Nephron (organoid): ENCODE measurements at regions not wholly inside any gene's neighbourhood (a gene's known extent, or its start where the extent isn't known, plus 50 kb on each side); places are given as distances from the start of the nearest gene placed in this dataset.

ENCODE experiments used
- H3K27ac Mint-ChIP-seq, 3 experiments: 2 replicates each; pipeline ENCODE4 v1.8.0; 2020; ENCODE audit warnings: mixed read lengths in 3 of 3, mild to moderate bottlenecking in 2 of 3, moderate library complexity in 1 of 3
- H3K27me3 Mint-ChIP-seq: 2 replicates; pipeline ENCODE4 v1.8.0; 2021; ENCODE audit warnings: low read depth, mild to moderate bottlenecking, moderate library complexity, mixed read lengths
- H3K36me3 Mint-ChIP-seq: 2 replicates; pipeline ENCODE4 v1.8.0; 2020; ENCODE audit warnings: low read depth, mixed read lengths
- H3K4me1 Mint-ChIP-seq: 2 replicates; pipeline ENCODE4 v1.8.0; 2020; ENCODE audit warnings: mixed read lengths
- H3K4me3 Mint-ChIP-seq, 3 experiments: 2 replicates each; pipeline ENCODE4 v1.8.0; 2020; ENCODE audit warnings: mild to moderate bottlenecking in 3 of 3, mixed read lengths in 3 of 3, moderate library complexity in 2 of 3
- H3K9me3 Mint-ChIP-seq: 2 replicates; pipeline ENCODE4 v1.8.0; 2020; ENCODE audit warnings: mixed read lengths
- CTCF ChIP-seq, 3 experiments: fragments of 200-600 bp; sonication (generic); IDR thresholded peaks; one replicate each; pipeline ENCODE4 v1.5.0; 2021; ENCODE audit warnings: antibody characterized with exemption in 3 of 3; ENCODE audit not compliant: unreplicated experiment in 3 of 3

DNA sequence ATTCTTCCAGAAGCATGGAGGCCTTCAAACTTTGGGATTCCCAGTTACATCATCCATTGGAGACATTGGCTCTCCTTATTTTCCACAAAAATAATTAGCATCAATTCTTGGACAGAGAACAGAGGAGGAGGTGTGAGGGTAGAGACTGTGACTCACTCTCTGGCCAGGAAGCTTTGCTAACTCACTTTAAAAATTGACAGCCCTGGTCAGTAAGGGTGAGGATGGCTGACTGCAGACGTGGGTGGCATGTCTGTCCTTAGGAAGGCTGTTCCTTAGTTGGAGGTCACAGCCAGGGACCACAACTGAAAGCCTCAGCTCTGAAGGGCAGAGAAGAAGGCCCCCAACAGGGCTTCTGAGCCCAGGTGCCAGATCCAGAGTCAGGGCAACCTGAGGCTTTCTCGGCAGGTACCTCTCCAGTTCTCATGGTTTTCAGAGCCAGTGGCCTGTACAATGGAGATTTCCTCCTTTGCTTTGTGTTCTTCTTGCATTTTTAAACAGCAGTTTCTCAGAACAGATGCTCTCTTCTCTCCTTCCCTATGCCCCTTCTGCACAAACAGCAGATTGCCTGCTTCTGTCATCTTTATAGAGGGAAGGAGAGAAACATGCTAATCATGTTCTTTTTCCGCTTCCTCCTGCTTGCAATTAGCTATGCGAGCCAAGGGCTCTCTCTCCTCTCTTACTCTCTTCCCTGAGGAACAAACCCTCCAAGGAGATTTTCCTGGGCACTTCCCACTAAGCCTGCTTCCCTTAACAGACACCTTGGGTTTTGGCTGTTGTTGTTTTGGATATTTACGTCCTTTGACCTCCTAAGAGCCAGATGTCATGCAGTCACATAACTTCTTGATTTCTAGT, 92.5 kb upstream of the ZNF366 start:
- Mint-ChIP-seq H3K27ac (no peak overlapping the region), H3K36me3 (no peaks in the 10 kb centered on the region), H3K4me3 (no peak overlapping the region), H3K9me3 (peaks cover 9% of the 10 kb centered on the region), H3K4me1 (peaks cover 30% of the 10 kb centered on the region), H3K27me3 (no peaks in the 10 kb centered on the region)
- no peak for TF ChIP-seq CTCF (IDR thresholded peaks at IDR 0.05; ENCODE audit: unreplicated experiment in 3 of 3)

DNA sequence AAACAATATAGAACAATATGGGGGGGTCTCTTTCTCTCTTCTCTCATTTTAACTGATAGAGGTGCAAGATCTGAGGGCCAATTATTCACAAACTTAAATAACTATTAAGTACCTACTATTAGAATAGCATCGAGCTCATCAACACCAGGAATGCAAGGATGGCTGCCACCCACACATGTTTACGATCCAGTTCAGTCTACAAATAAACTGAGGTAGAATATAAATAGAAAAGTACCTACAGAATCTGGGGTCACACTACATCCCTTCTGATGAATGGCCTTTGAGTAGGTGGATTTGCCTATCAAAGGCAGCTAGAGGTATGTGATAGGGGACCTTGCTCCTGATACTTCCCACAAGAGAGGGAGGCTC, 91.8 kb upstream of the ZNF366 start:
- no peak overlapping the region for H3K27ac Mint-ChIP-seq
- peaks cover 30% of the 10 kb centered on the region for H3K4me1 Mint-ChIP-seq
- H3K4me3 Mint-ChIP-seq = no peak overlapping the region
- H3K9me3 Mint-ChIP-seq = peaks cover 9% of the 10 kb centered on the region
- no peaks in the 10 kb centered on the region for H3K36me3 Mint-ChIP-seq
- TF ChIP-seq CTCF (IDR thresholded peaks at IDR 0.05; ENCODE audit: unreplicated experiment in 3 of 3) = no peak
- no peaks in the 10 kb centered on the region for H3K27me3 Mint-ChIP-seq

DNA sequence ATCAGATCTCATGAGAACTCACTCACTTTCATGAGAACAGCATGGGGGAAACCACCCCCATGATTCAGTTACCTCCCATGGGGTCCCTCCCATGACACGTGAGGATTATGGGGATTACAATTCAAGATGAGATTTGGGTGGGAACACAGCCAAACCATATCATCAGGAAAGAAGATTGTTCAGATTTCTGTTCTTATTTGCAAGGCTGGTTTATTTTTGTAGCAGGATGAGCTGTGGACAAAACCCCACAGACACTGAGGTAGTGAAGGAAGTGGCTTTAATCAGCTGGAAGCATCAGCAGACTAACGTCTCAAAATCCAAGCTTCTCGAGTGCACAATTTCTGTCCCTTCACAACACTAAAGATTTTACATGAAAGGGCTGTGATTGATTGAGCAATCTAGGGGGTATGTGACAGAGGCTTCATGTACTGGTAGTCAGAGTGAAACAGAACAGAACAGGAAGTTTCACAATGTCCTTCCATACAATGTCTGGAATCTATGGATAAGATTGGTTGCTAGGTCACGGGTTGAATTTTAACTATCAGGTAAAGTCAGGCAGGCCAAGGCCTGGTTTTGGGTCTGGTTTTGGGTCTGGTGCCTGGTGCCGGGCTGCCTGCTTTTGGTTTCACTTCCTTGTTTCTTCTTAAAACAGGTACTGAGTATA, 91.3 kb upstream of the ZNF366 start:
- peaks cover 30% of the 10 kb centered on the region for H3K4me1 Mint-ChIP-seq
- H3K36me3 Mint-ChIP-seq = no peaks in the 10 kb centered on the region
- H3K27me3 Mint-ChIP-seq = no peaks in the 10 kb centered on the region
- H3K4me3 Mint-ChIP-seq = no peak overlapping the region
- TF ChIP-seq CTCF (IDR thresholded peaks at IDR 0.05; ENCODE audit: unreplicated experiment in 3 of 3) = no peak
- H3K9me3 Mint-ChIP-seq = peaks cover 9% of the 10 kb centered on the region
- peak overlapping the region; percentile 71 to 86 (median 84) for H3K27ac Mint-ChIP-seq

DNA sequence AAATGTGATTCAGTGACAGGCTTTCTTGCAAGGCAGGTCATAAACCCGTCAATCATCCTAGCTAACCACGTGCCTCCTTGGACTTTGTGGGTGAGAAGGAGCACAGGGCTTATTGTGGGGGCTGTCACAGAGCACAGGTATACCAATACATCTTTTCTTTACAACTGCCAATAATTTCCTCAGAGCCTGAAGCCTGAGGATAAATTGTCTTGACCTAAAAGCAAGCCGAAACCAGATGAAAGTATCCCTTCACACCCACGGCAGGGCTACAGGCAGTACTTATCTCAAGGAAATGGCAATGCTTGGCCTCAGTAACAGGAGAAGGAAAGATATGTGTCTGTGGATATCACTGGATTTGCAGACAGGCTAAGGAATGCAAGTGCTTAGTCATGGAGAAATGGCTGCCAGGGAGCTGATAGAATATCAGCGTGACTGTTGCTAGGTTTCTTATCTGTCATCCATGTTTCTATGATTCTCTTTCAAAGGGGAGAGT, 90.3 kb upstream of the ZNF366 start:
- no peaks in the 10 kb centered on the region for H3K27me3 Mint-ChIP-seq
- no peaks in the 10 kb centered on the region for H3K36me3 Mint-ChIP-seq
- H3K9me3 Mint-ChIP-seq = peaks cover 9% of the 10 kb centered on the region
- peaks cover 30% of the 10 kb centered on the region for H3K4me1 Mint-ChIP-seq
- peak overlapping the region in 1 of 3 experiments; percentile 52 for H3K4me3 Mint-ChIP-seq
- TF ChIP-seq CTCF (IDR thresholded peaks at IDR 0.05; ENCODE audit: unreplicated experiment in 3 of 3) = no peak
- peak overlapping the region; percentile 71 to 86 (median 84) for H3K27ac Mint-ChIP-seq

DNA sequence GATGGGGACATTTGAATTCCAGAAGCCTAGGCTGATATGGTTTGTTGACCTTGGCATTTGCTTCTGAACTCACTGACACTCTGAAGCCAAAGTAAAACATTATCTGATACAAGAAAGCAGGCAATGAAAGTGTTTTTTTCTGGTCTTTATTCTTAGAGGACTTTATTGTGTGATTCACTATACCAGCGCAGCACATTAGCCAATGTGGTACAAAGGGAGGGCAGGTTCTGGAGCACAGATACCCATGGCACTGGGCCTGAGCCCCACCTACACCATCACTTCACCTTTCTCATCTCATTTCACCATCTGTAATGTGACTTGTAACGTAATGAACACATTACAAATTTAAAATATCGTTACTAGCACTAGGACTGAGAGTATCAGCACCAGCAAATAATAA, 89.7 kb upstream of the ZNF366 start:
- peaks cover 9% of the 10 kb centered on the region for H3K9me3 Mint-ChIP-seq
- H3K4me1 Mint-ChIP-seq = peaks cover 30% of the 10 kb centered on the region
- no peak for TF ChIP-seq CTCF (IDR thresholded peaks at IDR 0.05; ENCODE audit: unreplicated experiment in 3 of 3)
- H3K27me3 Mint-ChIP-seq = peaks cover 1% of the 10 kb centered on the region
- no peak overlapping the region for H3K4me3 Mint-ChIP-seq
- H3K27ac Mint-ChIP-seq = peak overlapping the region; percentile 45 to 86 (median 71)
- no peaks in the 10 kb centered on the region for H3K36me3 Mint-ChIP-seq
